Keratinocyte (primary cell): ENCODE measurements at regions not wholly inside any gene's neighbourhood (a gene's known extent, or its start where the extent isn't known, plus 50 kb on each side); places are given as distances from the start of the nearest gene placed in this dataset.

Experiments
- DNase-seq: peaks from one replicate; pipeline ENCODE4 v3.0.0-alpha.2; 2011; ENCODE audit warnings: low read depth, missing footprints, low spot score
- FAIRE-seq: peaks from 2 replicates; lab custom pipeline; 2011; peaks lifted over from hg19 to GRCh38; lab: Jason Lieb, UNC
- H2AFZ ChIP-seq: 2 replicates; pipeline ENCODE4 v1.6.0; 2012; ENCODE audit warnings: low read length, control low read depth, inconsistent platforms; ENCODE audit not compliant: control insufficient read depth
- H3K27ac ChIP-seq: 2 replicates; pipeline ENCODE4 v1.5.1; 2011; ENCODE audit warnings: low read length; ENCODE audit not compliant: control insufficient read depth, insufficient read depth
- H3K27me3 ChIP-seq: 3 replicates; pipeline ENCODE4 v1.6.0; 2011; ENCODE audit warnings: low read length; ENCODE audit not compliant: control insufficient read depth, insufficient read depth; ENCODE audit errors: extremely low read depth
- H3K36me3 ChIP-seq, 2 experiments: 2 replicates in 1 of 2; 3 replicates in 1 of 2; pipeline ENCODE4 v1.5.1; 2011; ENCODE audit warnings: low read length in 2 of 2, mild to moderate bottlenecking in 1 of 2; ENCODE audit not compliant: control insufficient read depth in 2 of 2, insufficient read depth in 2 of 2; ENCODE audit errors: extremely low read depth in 1 of 2
- H3K4me1 ChIP-seq: 3 replicates; pipeline ENCODE4 v1.5.1; 2011; ENCODE audit warnings: low read length; ENCODE audit not compliant: control insufficient read depth, insufficient read depth; ENCODE audit errors: extremely low read depth
- H3K4me2 ChIP-seq: 3 replicates; pipeline ENCODE4 v1.6.0; 2011; ENCODE audit warnings: low read depth, low read length; ENCODE audit not compliant: control insufficient read depth, insufficient read depth; ENCODE audit errors: extremely low read depth
- H3K4me3 ChIP-seq, 3 experiments: fragments of 200-600 bp in 1 of 3; sonication (generic) in 1 of 3; 2 replicates in 2 of 3; 3 replicates in 1 of 3; pipeline ENCODE4 v1.5.1; 2011 to 2016; ENCODE audit warnings: low read length in 3 of 3, mild to moderate bottlenecking in 3 of 3, control low read depth in 2 of 3, inconsistent platforms in 1 of 3, low read depth in 1 of 3, mixed read lengths in 1 of 3, mixed run types in 1 of 3, moderate library complexity in 1 of 3; ENCODE audit not compliant: control insufficient read depth in 2 of 3, insufficient read depth in 2 of 3; ENCODE audit errors: extremely low read depth in 1 of 3
- H3K79me2 ChIP-seq: 2 replicates; pipeline ENCODE4 v1.6.0; 2012; ENCODE audit warnings: low read length; ENCODE audit not compliant: control insufficient read depth, insufficient read depth
- H3K9ac ChIP-seq: 3 replicates; pipeline ENCODE4 v1.6.0; 2011; ENCODE audit warnings: low read length; ENCODE audit not compliant: control insufficient read depth, insufficient read depth; ENCODE audit errors: extremely low read depth
- H3K9me1 ChIP-seq: 3 replicates; pipeline ENCODE4 v1.6.0; 2011; ENCODE audit warnings: low read length; ENCODE audit not compliant: control insufficient read depth, insufficient read depth; ENCODE audit errors: extremely low read depth
- H3K9me3 ChIP-seq: 2 replicates; pipeline ENCODE4 v1.5.1; 2012; ENCODE audit warnings: low read depth, low read length; ENCODE audit not compliant: control insufficient read depth
- H4K20me1 ChIP-seq: 3 replicates; pipeline ENCODE4 v1.6.0; 2011; ENCODE audit warnings: low read length; ENCODE audit not compliant: control insufficient read depth, insufficient read depth; ENCODE audit errors: extremely low read depth
- EZH2 ChIP-seq: IDR thresholded peaks from one replicate; pipeline ENCODE4 v1.6.1; 2012; ENCODE audit warnings: inconsistent platforms, mild to moderate bottlenecking, low read length, moderate library complexity
- dilution Hi-C: fragments of 300-500 bp; cut with MboI; formaldehyde crosslinking; loops from one replicate; pipeline ENCODE4 v1.7.0; 2020; ENCODE audit warnings: low sequenced_read_pairs; ENCODE audit not compliant: extremely low pct_ligation_motif_present
- TF ChIP-seq, protein P1 (sequence below), 3 experiments: IDR thresholded peaks in 1 of 3; conservative IDR thresholded peaks in 1 of 3; optimal IDR thresholded peaks in 1 of 3; 2 replicates in 2 of 3; 3 replicates in 1 of 3; pipeline versions ENCODE3 to v1.5.1; 2011; ENCODE audit warnings: low read length in 3 of 3, mild to moderate bottlenecking in 3 of 3, moderate library complexity in 2 of 3, control low read depth in 1 of 3, inconsistent platforms in 1 of 3; ENCODE audit not compliant: insufficient read depth in 2 of 3; ENCODE audit errors: extremely low read depth in 1 of 3

- peaks cover 61% of the 10 kb centered on the region for H3K4me1 ChIP-seq
- H3K9ac ChIP-seq, result peak overlapping the region; percentile 72
- DNase-seq (no peak), FAIRE-seq (peak; percentile 72)
- no peaks in the 10 kb centered on the region for H3K79me2 ChIP-seq
- no peak overlapping the region for H3K4me3 ChIP-seq
- peak overlapping the region; percentile 94 for H3K27ac ChIP-seq
- H3K4me2 ChIP-seq, result peak overlapping the region; percentile 46
- H3K9me3 ChIP-seq, result peaks cover 15% of the 10 kb centered on the region
- no peaks in the 10 kb centered on the region for H3K27me3 ChIP-seq
- no peak for TF ChIP-seq EZH2
- TF ChIP-seq, protein P1, sequence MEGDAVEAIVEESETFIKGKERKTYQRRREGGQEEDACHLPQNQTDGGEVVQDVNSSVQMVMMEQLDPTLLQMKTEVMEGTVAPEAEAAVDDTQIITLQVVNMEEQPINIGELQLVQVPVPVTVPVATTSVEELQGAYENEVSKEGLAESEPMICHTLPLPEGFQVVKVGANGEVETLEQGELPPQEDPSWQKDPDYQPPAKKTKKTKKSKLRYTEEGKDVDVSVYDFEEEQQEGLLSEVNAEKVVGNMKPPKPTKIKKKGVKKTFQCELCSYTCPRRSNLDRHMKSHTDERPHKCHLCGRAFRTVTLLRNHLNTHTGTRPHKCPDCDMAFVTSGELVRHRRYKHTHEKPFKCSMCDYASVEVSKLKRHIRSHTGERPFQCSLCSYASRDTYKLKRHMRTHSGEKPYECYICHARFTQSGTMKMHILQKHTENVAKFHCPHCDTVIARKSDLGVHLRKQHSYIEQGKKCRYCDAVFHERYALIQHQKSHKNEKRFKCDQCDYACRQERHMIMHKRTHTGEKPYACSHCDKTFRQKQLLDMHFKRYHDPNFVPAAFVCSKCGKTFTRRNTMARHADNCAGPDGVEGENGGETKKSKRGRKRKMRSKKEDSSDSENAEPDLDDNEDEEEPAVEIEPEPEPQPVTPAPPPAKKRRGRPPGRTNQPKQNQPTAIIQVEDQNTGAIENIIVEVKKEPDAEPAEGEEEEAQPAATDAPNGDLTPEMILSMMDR (optimal IDR thresholded peaks at IDR 0.05 in 1 of 3, IDR thresholded peaks at IDR 0.05 in 1 of 3, conservative IDR thresholded peaks at IDR 0.05 in 1 of 3; ENCODE audit: extremely low read depth in 1 of 3, insufficient read depth in 2 of 3, low read length in 3 of 3), result no peak
- H3K36me3 ChIP-seq, result no peaks in the 10 kb centered on the region
- no peaks in the 10 kb centered on the region for H4K20me1 ChIP-seq
- dilution Hi-C loops, result no loop called here
- no peak overlapping the region for H2AFZ ChIP-seq
- no peaks in the 10 kb centered on the region for H3K9me1 ChIP-seq
Observed at GRCh38 chr15:39205081-39205480, 375.8 kb upstream of the THBS1 start.

GRCh38 chr15:39205506-39206371, 375.1 kb upstream of the THBS1 start:
- H3K27me3 ChIP-seq, result no peaks in the 10 kb centered on the region
- TF ChIP-seq, protein P1 (optimal IDR thresholded peaks at IDR 0.05 in 1 of 3, IDR thresholded peaks at IDR 0.05 in 1 of 3, conservative IDR thresholded peaks at IDR 0.05 in 1 of 3; ENCODE audit: extremely low read depth in 1 of 3, insufficient read depth in 2 of 3, low read length in 3 of 3), result no peak
- TF ChIP-seq EZH2, result no peak
- peaks cover 54% of the 10 kb centered on the region for H3K4me1 ChIP-seq
- no peak overlapping the region for H3K4me3 ChIP-seq
- peak overlapping the region; percentile 94 for H3K27ac ChIP-seq
- H3K79me2 ChIP-seq, result no peaks in the 10 kb centered on the region
- H3K36me3 ChIP-seq, result no peaks in the 10 kb centered on the region
- peaks cover 19% of the 10 kb centered on the region for H3K9me3 ChIP-seq
- no peak overlapping the region for H2AFZ ChIP-seq
- H4K20me1 ChIP-seq, result no peaks in the 10 kb centered on the region
- dilution Hi-C loops, result no loop called here
- H3K9me1 ChIP-seq, result no peaks in the 10 kb centered on the region
- peak overlapping the region; percentile 46 for H3K4me2 ChIP-seq
- DNase-seq (no peak), FAIRE-seq (peak; percentile 91)
- H3K9ac ChIP-seq, result peak overlapping the region; percentile 72
